Panc1 (cell line): ENCODE measurements at regions not wholly inside any gene's neighbourhood (a gene's known extent, or its start where the extent isn't known, plus 50 kb on each side); places are given as distances from the start of the nearest gene placed in this dataset.

Source experiments
- POLR2AphosphoS5 ChIP-seq: IDR thresholded peaks from 2 replicates; pipeline ENCODE4 v1.6.1; 2012; ENCODE audit warnings: mild to moderate bottlenecking, low read depth, low read length, moderate library complexity
- TCF7L2 ChIP-seq: IDR thresholded peaks from 2 replicates; pipeline ENCODE4 v1.6.1; 2011; ENCODE audit warnings: mild to moderate bottlenecking, low read depth, low read length, inconsistent platforms
- TF ChIP-seq, protein P1 (sequence below): fragments of 450-650 bp; IDR thresholded peaks from 2 replicates; pipeline ENCODE4 v1.5.1; 2017; ENCODE audit warnings: mild to moderate bottlenecking
- TF ChIP-seq, protein P2 (sequence below), 2 experiments: IDR thresholded peaks; 2 replicates each; pipeline ENCODE4 v1.6.1; 2011 to 2012; ENCODE audit warnings: low read depth in 2 of 2, control low read depth in 1 of 2, low read length in 1 of 2, mild to moderate bottlenecking in 1 of 2, moderate library complexity in 1 of 2; ENCODE audit not compliant: insufficient read depth in 1 of 2

DNA sequence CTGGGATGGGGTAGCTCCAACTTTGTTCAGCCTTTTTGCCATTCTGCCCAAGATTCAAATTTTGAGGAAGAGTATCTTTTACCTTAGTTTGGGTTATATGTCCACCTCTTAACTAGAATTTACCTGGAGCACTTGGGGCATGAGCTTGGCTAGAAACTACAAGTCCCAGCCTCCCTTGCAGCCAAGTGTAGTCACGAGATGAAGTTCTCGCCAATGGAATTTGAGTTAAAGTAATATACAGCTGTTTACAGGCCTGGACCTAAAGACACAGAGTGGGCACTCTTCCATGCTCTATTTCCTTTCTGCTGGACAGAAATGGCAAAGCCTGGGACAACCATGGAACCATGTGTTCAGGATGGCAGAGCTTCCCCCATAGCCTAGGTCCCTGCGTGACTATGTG, 233.6 kb upstream of the GATB start:
- TF ChIP-seq, protein P1, sequence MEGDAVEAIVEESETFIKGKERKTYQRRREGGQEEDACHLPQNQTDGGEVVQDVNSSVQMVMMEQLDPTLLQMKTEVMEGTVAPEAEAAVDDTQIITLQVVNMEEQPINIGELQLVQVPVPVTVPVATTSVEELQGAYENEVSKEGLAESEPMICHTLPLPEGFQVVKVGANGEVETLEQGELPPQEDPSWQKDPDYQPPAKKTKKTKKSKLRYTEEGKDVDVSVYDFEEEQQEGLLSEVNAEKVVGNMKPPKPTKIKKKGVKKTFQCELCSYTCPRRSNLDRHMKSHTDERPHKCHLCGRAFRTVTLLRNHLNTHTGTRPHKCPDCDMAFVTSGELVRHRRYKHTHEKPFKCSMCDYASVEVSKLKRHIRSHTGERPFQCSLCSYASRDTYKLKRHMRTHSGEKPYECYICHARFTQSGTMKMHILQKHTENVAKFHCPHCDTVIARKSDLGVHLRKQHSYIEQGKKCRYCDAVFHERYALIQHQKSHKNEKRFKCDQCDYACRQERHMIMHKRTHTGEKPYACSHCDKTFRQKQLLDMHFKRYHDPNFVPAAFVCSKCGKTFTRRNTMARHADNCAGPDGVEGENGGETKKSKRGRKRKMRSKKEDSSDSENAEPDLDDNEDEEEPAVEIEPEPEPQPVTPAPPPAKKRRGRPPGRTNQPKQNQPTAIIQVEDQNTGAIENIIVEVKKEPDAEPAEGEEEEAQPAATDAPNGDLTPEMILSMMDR = no peak
- no peak for TF ChIP-seq POLR2AphosphoS5
- no peak for TF ChIP-seq TCF7L2
- TF ChIP-seq, protein P2, sequence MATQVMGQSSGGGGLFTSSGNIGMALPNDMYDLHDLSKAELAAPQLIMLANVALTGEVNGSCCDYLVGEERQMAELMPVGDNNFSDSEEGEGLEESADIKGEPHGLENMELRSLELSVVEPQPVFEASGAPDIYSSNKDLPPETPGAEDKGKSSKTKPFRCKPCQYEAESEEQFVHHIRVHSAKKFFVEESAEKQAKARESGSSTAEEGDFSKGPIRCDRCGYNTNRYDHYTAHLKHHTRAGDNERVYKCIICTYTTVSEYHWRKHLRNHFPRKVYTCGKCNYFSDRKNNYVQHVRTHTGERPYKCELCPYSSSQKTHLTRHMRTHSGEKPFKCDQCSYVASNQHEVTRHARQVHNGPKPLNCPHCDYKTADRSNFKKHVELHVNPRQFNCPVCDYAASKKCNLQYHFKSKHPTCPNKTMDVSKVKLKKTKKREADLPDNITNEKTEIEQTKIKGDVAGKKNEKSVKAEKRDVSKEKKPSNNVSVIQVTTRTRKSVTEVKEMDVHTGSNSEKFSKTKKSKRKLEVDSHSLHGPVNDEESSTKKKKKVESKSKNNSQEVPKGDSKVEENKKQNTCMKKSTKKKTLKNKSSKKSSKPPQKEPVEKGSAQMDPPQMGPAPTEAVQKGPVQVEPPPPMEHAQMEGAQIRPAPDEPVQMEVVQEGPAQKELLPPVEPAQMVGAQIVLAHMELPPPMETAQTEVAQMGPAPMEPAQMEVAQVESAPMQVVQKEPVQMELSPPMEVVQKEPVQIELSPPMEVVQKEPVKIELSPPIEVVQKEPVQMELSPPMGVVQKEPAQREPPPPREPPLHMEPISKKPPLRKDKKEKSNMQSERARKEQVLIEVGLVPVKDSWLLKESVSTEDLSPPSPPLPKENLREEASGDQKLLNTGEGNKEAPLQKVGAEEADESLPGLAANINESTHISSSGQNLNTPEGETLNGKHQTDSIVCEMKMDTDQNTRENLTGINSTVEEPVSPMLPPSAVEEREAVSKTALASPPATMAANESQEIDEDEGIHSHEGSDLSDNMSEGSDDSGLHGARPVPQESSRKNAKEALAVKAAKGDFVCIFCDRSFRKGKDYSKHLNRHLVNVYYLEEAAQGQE (IDR thresholded peaks at IDR 0.05; ENCODE audit: insufficient read depth in 1 of 2, low read depth in 2 of 2, low read length in 1 of 2) = no peak
